ENCODE measurements at regions not wholly inside any gene's neighbourhood (a gene's known extent, or its start where the extent isn't known, plus 50 kb on each side); places are given as distances from the start of the nearest gene placed in this dataset.

DNA sequence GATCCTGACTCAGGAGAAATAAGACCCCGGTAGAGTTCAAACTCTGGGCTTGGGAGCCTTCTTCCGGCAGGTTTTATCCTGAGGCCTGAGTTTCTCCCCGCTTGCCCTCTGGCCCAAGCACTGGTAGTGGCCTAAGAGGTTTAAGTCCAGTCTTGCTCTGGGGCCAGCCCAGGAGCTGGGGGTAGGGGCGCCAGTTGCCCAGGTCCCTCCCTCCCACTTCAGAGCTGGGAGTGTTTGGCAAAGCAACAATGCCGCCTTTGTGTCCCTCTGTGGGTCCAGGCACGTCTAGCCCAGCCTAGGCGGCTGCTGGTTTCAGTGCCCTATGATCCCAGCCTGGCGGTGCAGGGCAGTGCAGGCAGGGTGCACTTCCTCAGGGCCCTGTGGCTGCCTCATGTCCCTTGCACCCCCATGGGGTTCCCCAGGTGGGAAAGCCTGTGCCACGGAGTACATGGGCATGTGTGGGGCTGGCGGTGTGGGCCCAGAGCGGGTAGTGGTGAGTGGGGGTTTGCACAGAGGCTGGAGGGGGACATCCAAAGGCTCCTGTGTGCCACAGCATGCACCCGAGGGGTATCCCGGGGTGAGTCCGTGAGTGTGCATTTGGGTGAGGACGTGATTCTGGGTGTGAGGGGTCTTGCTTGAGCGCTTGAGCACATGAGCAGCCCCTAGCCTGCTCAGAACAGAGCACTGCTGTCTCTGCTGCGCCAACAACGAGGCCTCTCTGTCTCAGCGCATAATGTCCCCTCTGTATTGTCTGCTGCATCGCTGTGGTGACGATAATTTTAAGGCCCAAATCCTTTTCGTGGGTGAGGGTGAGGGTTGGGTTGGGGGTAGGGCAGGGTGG is 61.7 kb upstream of the PSD2 start:
- DNase-seq, result no peak

DNA sequence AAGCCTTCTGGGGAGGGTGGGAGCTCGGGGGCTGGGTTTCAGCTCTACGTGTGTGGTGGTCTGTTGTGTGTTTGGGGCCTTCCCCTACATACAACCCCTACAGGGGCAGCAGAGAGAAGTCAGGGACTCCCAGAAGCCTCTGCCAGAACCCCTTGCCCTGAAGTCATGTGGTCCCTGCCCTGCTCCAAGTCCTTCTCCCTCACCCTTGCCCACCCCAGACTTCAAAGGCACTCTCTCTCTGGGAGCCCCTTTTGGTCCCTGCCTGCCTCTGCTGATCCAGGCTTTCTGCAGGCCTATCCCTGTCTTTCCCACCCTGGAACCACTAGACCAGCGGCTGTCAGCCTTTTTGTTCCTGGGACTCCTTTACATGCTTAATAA is 61.1 kb upstream of the PSD2 start:
- DNase-seq, result no peak

DNA sequence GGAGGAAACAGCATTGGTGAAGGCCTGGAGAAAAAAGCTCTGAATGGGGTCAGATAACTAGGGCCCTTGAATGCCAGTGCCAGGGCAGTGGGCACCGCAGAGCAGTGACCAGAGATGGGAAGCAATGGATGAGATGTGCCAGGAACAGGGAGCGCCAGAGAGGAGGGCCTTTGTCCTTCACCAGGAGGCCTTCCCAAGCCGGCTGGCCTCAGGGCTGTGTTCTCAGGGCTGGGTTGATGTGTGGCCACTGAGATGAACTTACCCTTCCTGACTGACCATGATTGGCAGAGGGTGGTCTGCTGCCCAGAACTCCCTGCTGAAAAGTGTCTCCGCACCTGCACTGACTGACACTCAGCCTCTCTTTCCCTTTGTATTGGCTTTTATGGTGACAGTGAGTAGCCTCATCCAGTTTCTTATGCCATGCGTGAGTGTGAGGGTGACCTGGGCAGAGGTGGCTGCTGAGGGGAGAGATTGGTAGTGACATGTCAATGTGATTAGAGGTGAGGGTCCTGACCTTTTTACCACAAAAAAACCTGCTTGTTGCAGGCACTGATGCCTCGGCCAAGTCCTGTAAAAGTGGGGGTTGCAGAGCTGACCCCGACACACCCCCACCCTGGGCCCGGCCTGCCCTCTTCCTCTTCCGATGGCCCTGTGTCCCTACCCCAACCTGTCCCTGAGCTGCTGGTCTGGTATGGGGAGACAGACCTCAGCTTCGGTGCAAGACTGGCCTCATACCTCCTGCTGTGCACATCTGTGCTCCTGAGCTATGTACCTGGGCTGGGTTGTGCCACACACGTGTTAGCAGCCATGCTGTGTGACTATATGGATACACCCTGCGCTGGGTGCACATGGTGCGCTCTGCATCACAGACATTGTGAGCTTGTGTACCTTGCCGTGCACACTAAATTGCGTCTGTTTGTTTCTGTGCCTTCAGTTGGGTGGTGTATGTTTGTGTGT is 57.1 kb upstream of the PSD2 start:
- DNase-seq, result no peak

DNA sequence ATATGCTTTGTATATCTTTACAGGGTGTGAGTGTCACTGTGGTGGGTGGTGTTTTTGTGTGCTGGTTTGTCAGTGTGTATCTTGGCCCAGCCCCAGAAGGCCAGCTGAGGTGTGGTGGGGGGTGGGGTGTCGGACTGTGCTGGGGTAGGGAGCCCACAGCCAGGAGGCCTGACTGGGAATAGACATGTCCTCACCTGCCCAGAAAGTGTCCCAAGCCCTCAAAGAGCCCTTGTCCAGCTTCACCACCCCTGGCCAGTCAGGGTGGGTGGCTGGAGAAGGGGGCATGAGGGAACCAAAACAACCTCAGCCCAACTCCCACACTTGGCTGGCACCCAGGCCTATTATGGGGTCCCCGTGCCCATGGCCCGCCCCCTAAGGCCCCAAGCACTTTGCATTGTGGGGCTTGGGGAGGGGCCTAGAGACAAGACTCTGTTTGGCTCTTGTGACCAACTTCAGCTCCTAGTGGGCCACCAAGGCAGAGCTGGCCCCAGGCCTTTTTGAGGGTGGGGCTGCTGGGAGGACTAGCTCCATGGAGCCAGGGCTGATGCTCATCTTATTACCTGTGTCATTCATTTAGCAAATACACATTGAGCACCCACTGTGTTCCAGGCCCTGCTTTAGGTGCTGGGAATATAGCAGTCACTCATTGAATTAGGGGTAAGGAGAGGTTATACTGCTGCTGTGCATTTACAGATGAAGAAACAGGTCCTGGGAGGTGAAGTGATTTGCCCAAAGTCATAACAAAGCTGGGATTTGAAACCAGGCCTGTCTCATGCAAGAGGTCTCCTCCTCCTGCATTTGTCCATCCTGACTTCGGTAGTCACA is 56.2 kb upstream of the PSD2 start:
- DNase-seq, result no peak

DNA sequence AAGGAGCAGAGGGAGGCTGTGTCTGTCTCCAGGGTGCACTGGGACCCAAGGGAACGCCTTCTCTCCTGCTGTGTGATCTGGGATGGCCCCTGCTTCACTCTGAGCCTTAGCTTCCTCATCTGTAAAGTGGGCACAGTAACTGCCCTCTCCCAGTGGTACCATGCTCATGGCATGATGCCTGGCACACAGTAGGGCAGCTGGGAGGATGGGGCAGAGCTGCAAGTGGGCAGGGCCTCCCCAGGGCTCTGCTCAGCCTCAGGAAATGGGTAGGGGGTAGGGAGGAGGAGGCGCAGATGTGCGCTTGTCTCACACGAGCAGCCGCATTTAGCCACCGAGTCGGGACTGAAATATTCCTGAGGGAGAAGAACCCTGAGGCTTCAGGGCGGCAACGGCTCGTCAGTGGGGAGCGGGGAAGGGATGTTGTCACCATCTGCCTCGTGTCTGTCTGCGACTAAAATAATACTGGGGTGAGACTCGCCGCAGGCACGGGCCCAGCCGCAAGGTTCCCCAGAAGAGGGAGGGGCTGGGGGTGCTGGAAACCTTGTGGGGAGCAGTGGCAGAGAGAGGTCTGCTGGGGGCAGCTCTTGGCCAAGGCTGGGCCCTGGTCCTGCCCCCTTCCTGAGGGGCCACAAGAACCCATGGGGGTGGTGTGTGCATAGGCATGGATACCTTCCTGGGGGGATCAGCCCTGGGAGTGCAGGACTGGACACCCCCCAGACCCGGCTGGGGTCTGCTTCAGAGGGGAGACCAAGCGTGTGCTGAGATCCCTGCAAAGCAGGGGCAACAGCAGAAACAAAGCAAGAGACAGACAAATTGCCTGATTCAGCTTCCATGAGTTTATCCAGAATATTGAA is 55.2 kb upstream of the PSD2 start:
- DNase-seq, result no peak

DNA sequence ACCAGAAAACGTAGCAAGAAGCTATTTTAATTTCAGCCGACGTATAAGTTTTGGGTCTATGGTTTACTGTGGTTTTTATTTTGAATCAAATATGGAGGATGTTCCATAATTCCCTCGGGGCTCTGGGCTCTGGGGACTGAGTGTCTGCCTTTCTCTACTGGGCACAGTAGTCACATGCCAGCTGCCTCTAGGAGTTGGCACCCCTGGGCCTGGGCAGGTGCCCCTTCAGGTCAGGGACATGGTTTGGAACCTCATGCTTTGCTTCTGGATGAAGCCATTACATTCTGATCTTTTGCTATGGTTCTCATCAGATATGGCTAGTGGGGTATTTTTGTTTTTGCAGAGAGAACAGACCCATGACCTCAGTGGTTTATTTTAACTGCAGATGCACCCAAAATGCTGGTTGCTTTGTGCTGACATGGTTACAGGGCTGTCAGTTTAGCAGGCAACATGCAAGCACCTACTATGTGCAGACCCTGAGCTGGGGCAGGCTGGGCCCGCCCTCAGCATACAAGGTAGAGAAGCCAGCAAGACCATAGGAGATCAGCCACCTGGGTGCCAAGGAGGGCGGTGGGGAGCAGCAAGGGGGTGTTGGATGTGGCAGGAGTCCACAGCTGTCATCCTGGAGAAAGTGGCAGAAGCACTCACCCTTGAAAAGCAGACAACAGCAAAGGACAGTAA is 54.5 kb upstream of the PSD2 start:
- DNase-seq, result no peak

DNA sequence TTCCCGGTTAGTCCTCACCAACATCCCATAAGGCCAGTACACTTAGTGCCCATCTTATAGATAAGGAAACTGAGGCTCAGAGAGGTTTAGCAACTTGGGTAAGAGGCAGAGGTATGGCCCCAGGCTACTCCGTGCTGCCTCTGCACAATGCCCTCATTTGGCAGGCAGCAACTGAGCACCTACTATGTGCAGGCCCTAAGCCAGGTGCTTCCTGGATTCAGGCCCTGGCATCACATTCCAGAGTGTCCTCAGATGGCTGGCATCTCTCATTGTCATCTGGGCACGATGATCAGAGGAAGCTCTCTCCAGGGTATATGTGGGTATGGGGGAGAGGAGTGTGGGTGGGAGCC is 53.8 kb upstream of the PSD2 start:
- DNase-seq, result no peak

DNA sequence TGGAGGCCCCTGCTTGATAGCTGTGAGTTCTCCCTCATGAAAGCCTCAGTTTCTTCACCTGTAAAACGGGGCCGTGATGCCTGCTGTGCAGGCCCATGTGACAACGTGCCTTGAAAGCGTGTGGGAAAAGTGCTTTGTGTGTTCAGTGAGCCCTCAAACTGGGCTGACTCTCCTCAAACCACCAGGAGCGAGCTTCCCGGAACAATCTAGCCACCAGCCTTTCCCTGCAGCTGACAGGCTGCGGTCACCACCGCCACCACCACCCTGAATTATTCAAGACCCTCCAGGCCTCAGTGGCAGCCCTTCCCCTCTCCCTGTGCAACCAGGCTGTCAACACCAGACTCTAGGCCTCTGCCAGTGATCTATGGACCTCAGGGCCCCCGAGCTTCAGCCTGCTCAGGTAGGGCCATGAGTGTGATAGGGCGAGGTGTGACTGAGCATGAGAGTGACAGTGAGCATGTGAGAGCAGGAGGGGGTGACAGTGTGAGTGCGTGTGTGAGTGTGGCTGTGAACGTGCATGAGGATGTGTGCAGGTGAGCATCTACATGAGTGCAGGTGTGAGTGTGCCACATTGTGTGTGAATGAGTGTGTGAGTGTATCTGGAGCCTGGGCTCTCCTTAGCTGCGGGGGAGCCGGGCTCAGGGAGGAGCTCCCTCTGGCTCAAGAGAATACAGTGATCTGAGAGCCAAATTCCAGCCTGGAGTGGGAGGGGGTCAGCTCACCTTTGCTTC is 53.3 kb upstream of the PSD2 start:
- no peak for DNase-seq

DNA sequence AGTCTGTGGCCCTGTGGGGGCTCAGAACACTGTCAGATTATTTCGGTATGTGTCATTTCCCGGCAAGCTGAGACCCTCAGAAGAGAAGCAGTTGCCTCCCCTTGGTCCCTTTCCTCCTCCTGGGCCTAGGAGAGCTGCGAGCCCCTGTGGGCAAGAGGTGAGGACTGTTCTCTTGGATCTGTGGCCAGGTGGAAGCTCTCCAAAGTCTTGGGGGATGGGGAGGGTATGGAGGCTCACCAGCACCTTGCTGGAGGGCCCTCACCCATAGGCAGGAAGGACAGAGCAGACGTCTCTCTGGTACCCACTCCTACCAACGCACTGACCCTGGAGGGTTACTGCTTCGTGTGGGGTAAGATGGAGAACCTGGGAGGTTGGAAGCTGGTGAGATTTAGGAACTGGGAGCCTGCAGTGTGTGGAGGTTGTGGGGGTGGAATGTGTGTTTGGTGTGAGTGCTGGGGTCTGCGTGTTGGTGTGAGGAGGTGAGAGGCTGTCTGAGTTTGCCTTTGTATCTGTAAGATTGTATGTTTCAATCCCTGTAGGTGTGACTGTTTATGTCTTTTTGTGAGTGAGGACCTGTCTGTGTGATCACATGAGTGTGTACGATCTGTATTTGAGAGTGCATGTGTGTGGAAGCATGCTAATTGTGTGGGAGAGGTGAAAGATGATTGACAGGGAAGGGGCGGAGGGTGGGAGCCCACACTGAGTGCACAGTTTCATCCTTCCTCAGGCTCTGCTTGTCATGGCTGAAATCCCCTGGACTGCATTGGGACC is 52.4 kb upstream of the PSD2 start:
- DNase-seq, result no peak

DNA sequence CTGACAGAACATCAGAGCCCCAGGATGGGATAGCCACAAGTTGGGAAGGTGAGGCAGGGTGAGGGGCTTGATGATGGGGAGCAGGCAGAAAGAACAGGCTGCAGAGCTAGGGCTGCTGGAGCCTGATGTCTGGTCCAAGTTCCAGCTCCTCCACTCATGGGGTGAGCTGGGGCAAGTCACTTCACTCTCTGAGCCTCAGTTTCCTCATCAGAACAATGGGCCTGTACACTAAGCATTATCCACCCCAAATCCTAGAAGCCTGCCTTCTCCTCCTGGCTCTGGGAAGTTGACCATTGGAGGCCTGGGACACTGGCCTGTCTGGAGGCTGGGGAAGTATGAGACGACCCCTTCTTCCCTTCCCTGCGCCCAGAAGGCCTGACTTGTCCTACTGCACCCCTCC is 51.8 kb upstream of the PSD2 start:
- no peak for DNase-seq

DNA sequence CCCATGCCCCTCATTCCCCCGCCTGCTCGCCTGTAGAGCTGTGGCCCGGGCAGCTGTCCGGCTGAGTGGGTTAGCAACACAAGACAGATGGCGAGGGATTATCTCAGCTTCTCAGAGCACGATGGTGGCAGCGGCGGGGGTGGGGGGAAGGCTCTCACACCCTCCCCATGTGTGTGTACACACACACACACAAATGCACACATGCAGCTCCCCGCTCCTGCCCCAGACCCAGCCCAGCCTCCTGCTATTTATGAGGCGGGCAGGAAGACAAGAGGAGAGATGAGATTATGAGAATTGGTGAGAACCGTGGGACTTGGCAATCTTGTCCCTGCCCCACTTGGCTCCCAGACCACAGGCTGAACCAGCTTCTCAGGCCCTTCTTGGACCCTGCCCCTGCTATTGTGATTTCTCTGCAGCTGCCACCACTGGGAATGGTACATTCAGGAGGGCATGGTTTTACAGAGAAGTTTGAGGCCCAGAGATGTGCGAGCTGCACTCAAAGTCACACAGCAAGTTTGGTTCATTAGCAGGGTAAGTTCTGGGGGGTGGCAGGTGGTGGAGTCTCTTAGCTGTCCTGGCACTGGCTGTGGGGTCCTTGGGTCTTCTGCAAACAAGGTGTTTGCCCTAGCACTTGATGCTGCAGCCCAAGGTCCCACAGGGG is 51.0 kb upstream of the PSD2 start:
- no peak for DNase-seq

DNA sequence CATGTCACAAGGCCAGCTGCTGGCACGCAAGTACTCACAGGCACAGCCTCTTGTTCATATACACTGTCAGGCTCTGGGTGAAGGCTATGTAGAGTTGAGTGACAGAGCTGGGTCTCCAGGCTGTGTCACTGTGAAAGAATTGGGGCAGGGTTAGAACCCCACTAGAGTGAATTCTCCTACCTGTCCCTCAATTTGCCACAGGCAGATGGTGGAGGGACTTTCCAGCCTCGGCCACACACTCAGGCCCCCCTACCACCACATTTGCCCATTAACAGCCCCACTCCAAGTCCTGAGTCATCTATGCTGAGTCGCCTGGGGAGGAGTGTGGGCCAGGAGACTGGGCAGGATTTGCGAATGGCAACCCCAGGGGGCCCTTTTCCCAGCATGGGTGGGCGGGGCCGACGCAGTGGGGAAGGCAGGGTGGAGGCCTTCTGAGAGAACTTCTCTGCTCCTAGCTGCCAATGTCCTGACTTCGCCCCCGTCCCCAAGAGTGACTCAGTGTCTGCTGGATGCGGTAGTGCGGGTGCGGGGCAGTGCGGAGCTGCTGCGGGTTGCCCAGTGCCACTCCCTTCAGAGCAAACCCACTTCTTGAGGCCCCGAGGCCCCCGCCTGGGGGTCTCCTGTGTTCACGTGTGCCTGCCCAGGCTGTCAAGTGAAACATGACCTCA is 50.3 kb upstream of the PSD2 start:
- peak; percentile 95 for DNase-seq

DNA sequence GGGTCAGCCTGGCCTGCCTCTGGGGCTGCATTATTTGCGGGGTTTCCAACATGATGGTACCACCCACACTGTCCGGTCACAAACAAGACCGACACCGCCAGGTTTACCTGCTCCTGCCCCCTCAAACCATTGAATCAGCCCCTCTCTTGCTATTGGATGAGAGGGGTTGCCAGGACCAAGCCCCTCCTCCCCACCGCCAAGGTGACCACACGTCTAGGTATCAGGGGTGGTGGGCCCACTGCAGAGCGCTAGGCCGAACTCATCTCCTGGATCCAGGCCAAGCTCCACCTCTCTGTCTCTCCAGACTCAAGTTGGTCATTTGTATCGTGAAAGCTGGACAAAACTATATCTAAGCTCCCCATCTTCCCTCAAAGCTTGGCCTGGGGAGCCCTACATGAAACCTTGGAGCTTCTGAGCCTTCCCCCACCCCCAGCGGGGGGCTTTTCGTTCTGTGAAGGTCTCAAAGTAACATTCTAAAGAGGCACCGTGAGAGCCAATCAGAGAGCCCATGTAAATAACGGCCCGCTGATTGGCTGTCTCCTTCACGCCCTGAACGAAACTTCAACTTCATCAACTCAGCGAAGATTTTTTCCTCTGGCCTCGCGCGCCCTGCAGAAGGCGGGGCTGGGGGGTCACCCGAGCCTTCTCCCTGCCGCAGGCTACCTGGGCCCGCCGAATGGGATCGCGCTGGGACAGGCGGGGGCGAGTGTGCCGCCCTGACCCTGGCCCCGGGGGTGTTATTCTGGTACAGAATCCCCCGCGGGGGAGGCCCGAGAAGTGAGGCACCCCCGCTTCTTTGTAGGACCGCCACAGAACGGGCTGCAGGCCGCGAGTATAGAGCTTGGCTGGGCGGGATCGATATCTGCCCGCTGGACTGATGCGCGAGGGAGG is 49.6 kb upstream of the PSD2 start:
- peak; percentile 91 for DNase-seq
